ENCODE measurements at regions not wholly inside any gene's neighbourhood (a gene's known extent, or its start where the extent isn't known, plus 50 kb on each side); places are given as distances from the start of the nearest gene placed in this dataset.

- no peak for DNase-seq (ENCODE audit: low read depth)
Observed at GRCh38 chrY:8393246-8393645, 944.0 kb upstream of the TSPY4 start.

DNA sequence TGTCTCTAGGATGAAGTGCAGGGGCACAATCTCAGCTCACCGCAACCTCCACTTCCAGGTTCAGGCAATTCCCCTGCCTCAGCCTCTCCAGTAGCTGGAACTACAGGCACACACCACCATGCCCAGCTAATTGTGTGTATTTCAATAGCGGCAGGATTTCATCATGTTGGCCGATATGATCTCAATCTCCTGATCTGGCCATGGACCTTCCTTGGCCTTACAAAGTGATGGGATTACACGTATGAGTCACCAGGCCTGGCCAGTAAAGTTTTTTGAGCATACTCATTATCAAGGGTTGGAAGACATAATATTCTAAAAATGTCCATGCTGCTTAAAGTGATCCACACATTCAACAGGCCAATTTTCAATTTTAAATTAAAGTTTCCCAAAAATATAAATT lies 914.4 kb upstream of the TSPY4 start:
- DNase-seq (ENCODE audit: low read depth) = no peak

DNA sequence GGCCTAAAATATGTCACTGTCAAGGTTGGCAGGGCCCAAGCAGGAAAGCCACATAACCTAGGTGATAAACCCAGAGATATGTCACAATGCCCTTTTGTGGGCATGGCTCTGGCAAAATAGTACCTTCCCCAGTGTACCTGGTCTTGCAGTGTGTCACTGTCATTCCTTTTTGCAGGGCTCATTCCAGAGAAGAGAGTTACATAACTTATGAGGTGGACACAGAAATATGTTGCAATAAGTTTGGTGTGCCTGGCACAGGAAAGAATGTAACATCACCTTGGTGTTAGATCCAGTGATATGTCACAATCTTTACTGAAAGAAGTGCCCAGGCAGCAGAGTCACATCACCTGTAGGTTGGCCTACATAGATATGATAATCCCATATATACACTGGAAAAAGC lies 910.8 kb upstream of the TSPY4 start:
- DNase-seq (ENCODE audit: low read depth) = no peak

GRCh38 chrY:8437510-8437909 lies 899.8 kb upstream of the TSPY4 start:
- no peak for DNase-seq (ENCODE audit: low read depth)

- no peak for DNase-seq (ENCODE audit: low read depth)
Observed at GRCh38 chrY:8442097-8442496, 895.2 kb upstream of the TSPY4 start.

DNA sequence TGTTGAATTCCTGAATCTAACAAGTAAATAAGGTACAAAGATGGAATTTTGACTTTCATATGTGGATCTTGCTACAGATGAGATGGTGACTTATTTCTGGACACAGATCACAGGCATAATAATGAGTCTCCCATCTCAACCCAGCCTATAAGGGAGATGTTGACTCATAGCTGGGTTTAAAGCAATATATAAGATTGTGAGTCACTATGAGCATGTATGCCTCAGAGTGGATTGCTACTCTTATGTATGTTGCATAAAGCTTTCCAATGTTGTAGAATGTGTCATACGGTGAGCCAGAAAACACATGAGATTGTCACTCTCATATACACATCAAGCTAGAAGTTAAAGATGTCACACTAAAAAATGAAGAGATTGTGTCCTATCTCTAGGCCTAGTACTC lies 884.3 kb upstream of the TSPY4 start:
- DNase-seq (ENCODE audit: low read depth) = no peak

- DNase-seq (ENCODE audit: low read depth) = no peak
Observed at GRCh38 chrY:8466813-8467212, 870.5 kb upstream of the TSPY4 start.

DNA sequence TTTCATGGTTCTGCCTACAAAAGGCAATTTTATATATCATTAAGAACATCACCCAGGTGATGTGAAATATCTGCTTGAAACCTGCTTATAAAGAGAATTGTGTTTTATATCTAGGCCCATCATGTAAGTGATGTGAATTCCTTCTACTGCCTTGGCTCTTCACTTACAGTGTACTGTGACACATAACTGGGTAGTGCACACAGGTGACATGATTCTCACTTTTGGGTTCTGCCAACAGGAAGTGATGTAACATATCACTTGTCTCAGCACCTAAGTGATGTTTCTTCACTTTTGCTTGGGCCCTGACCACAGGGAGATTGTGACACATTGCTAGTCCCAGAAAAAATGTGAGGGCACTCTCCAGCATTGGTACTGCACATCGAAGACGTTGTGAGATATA lies 867.0 kb upstream of the TSPY4 start:
- DNase-seq (ENCODE audit: low read depth) = no peak

DNA sequence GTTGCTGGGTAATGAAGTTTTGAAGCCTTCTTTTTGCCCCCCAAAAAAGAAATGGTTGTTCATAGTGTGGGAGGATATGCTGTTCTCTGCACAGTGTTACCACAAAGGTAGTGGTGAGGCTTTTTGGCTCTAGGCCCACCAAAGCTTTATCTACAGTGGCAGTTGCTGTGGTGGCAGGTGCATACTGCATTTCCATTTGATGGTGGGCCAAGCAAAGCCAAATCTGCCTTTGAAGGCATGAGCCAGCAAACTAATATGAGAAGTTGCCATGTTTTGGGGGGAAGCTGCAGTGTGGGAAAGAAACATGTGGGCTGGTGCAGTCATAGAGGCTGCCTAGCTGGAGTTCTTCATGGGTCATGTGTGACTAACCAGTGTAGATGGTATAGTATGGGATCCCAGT lies 858.1 kb upstream of the TSPY4 start:
- no peak for DNase-seq (ENCODE audit: low read depth)

DNA sequence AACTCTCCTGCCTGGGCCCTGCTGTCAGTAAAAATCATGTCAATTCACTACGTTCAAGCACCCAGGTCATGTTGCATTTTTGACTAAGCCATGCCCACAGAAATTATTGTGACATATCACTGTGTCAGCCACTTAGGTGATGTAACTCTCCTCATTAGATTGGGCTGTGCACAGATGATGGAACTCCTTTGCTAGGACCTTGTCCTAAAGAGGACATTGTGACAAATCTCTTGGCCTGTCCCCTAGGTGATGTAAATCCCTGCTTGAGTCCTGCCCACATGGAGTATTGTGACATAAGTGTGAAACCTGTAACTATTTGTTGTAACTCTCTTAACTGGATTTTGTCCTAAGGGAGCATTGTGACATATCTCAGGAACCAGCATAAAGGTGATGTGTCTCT lies 848.3 kb upstream of the TSPY4 start:
- no peak for DNase-seq (ENCODE audit: low read depth)

- DNase-seq (ENCODE audit: low read depth) = no peak
Observed at GRCh38 chrY:8489880-8490630, 847.2 kb upstream of the TSPY4 start.

- no peak for DNase-seq (ENCODE audit: low read depth)
Observed at GRCh38 chrY:8494396-8494795, 842.9 kb upstream of the TSPY4 start.

DNA sequence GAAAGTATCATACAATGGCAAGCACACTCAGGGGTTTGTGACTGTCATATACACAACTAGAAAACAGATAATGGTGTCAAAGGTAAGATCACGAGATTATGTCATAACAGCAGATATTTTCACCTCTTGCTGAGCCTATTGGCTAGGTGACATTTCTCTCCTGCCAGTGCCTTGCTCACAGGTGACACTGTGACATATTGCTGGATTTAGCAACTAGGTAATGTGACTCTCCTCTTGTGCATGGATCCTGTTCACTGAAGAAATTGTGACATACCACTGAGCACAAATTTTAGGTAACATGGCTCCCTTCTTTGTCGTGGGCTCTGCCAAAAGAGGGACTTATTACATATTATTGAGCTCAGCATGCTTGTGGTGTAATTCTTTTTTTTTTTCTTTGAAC lies 842.0 kb upstream of the TSPY4 start:
- DNase-seq (ENCODE audit: low read depth) = no peak

- DNase-seq (ENCODE audit: low read depth) = no peak
Observed at GRCh38 chrY:8500888-8501287, 836.4 kb upstream of the TSPY4 start.

DNA sequence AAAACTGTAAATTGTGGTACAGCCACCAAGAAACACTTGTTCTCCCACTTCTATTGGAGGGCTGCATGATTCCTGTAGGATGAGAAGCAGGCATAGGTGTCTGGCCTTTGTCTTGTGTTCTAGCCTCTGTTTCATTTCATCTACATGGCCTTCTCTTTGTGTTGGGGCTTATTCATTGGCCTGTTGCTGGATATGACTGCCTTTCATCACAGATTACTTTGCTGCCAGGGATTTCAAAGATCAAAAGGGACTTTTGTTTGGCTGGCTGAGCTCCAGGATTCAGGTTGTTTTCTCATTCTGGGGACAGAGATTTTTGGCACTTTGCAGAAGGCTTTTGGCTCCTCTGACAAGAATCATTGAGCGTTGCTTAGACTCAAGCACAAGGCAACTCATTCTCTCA lies 803.8 kb upstream of the TSPY4 start:
- DNase-seq (ENCODE audit: low read depth) = no peak

GRCh38 chrY:8535704-8536103 lies 801.6 kb upstream of the TSPY4 start:
- DNase-seq (ENCODE audit: low read depth) = no peak

DNA sequence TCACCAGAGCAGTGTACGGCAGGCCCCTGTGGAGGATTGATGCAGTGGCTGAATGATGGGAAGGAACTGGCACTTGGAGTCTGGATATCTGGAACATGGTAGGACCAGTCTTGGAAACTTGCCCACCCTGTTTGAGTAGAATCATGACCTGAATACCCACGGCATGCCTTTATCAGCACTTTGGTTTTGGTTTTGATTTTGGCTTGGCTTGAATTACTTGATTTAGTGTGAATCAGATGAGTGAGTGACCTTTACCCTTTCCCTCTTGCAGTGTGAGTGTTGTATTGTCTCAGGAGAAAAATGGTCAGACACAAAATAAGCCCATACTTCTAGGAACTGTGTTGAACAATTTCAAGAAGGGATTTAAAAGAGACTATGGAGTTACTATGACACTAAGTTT lies 801.0 kb upstream of the TSPY4 start:
- DNase-seq (ENCODE audit: low read depth) = no peak

DNA sequence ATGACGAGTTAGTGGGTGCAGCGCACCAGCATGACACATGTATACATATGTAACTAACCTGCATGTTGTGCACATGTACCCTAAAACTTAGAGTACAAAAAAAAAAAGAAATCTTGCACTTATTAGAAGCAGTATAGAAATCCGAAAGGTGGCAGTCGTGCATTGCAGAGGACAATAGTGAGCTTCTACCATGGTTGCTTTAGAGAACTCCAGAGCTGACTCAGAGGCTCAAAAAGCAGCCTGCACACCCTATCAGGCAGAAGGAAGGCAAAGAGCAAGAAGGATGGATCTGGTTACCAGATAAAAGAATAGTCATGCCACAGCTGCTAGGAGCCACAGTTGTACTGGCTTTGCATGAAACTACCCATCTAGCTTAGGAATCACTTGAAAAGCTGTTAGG lies 796.0 kb upstream of the TSPY4 start:
- peak; percentile 1 for DNase-seq (ENCODE audit: low read depth)

- no peak for DNase-seq (ENCODE audit: low read depth)
Observed at GRCh38 chrY:8544715-8545114, 792.5 kb upstream of the TSPY4 start.

GRCh38 chrY:8547931-8548330 lies 789.3 kb upstream of the TSPY4 start:
- no peak for DNase-seq (ENCODE audit: low read depth)

GRCh38 chrY:8551323-8551722 lies 785.9 kb upstream of the TSPY4 start:
- no peak for DNase-seq (ENCODE audit: low read depth)

- DNase-seq (ENCODE audit: low read depth) = no peak
Observed at GRCh38 chrY:8552168-8552805, 785.0 kb upstream of the TSPY4 start.

DNA sequence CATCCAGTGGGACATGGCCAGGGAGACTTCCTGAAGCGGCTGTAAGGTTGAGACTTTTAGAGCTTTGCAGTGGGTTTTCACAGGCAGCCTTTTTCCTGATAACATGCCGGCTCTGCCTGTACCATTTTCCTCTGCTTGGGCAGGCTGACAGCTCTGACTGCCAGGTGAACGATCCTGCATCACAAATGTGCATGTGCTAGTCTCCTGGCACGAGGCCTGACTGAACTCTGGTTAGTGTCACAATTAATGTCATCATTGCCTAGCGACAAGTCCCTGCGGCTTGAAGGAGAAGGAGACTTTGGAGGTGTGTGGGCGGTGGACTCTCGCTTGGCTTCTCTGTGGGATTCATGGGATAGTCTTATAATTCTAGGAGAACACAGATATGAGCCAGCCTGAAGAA lies 783.6 kb upstream of the TSPY4 start:
- DNase-seq (ENCODE audit: low read depth) = no peak

DNA sequence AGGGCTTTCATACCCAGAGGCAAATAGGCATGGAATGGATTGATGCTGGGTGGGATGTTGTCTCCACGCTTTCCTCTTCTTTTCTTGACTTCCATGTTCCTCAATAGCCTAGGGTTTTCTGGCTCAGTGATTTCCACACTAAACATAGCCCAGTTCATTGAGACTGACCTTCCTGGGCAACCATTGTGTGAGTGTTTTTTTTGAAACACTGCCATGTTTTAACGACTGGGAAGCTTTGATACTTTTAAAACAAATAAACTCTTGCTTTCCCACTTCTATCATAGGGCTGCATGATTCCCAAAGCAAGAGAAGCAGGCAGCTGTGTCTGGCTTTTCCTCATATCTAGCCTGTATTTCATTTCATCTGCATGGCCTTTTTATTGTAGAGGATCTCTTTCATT lies 775.9 kb upstream of the TSPY4 start:
- no peak for DNase-seq (ENCODE audit: low read depth)
